ENCODE measurements at regions not wholly inside any gene's neighbourhood (a gene's known extent, or its start where the extent isn't known, plus 50 kb on each side); places are given as distances from the start of the nearest gene placed in this dataset.

GRCh38 chr4:96166806-96167205 is 326.9 kb downstream of the PDHA2 start:
- TF ChIP-seq CTCF (IDR thresholded peaks at IDR 0.05) (no peak), ZFX (IDR thresholded peaks at IDR 0.05; ENCODE audit: borderline replicate concordance) (no peak)

Measured in 22Rv1 (cell line).